ENCODE measurements at regions not wholly inside any gene's neighbourhood (a gene's known extent, or its start where the extent isn't known, plus 50 kb on each side); places are given as distances from the start of the nearest gene placed in this dataset.

DNA sequence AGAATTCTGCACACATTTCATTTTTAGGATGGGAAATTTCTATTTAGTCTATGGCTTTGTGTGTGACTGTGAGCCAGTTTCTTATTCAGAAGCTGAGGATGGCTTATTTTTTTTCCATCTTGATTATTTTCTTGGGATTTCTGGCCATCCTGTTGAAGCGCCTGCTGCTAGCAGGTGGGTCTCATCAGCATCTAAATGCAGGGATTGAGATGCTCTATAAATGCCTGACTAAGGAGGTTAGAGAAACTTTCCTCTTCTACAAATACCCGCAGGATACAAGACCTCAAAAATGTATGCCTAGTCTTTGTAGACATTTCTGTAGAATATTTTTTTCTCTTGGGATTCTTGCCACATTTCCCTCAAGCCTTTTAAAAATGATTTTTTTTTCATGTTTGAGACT, 138.0 kb upstream of the CCN2 start:
- TF ChIP-seq POLR2A (IDR thresholded peaks at IDR 0.05; ENCODE audit: low read length) = no peak
- no peak for TF ChIP-seq GATA1 (IDR thresholded peaks at IDR 0.05; ENCODE audit: low read depth, low read length)

Data from erythroblast (primary cell).